Kidney (tissue), 13 donors: ENCODE measurements at regions not wholly inside any gene's neighbourhood (a gene's known extent, or its start where the extent isn't known, plus 50 kb on each side); places are given as distances from the start of the nearest gene placed in this dataset.
"Not testable (repeated sequence)": the region's sequence is repeated elsewhere in the genome, so short reads cannot be mapped to it uniquely, and the experiment has no call there.

ENCODE experiments used
- DNase-seq, 5 donors: peaks; one replicate each; pipeline ENCODE4 v3.0.0-alpha.2; 2013 to 2020
- FAIRE-seq: peaks from 2 replicates; lab custom pipeline; 2012; peaks lifted over from hg19 to GRCh38; lab: Jason Lieb, UNC
- H3K27ac ChIP-seq, 2 donors: one replicate each; pipeline ENCODE4 v1.7.0; 2013; ENCODE audit warnings: low read depth in 2 of 2, low read length in 2 of 2, inconsistent platforms in 1 of 2
- H3K27me3 ChIP-seq: one replicate; pipeline ENCODE4 v1.7.1; 2013; ENCODE audit warnings: low read length, inconsistent platforms; ENCODE audit not compliant: control insufficient read depth, insufficient read depth
- H3K36me3 ChIP-seq, 3 donors: one replicate each; pipeline versions ENCODE4 v1.7.0 to v1.7.1; 2013; ENCODE audit warnings: low read length in 3 of 3, control low read depth in 1 of 3, inconsistent platforms in 1 of 3; ENCODE audit not compliant: insufficient read depth in 3 of 3, control insufficient read depth in 2 of 3
- H3K4me1 ChIP-seq, 3 donors: one replicate each; pipeline versions ENCODE4 v1.7.0 to v1.7.1; 2013; ENCODE audit warnings: low read length in 3 of 3, inconsistent platforms in 1 of 3, low read depth in 1 of 3; ENCODE audit not compliant: control insufficient read depth in 2 of 3, insufficient read depth in 2 of 3
- H3K4me3 ChIP-seq, 3 donors: one replicate each; pipeline versions ENCODE4 v1.7.0 to v1.8.1; 2013; ENCODE audit warnings: low read length in 3 of 3, control low read depth in 1 of 3, inconsistent platforms in 1 of 3
- H3K9ac ChIP-seq, 3 donors: one replicate each; pipeline versions ENCODE4 v1.7.0 to v1.7.1; 2013; ENCODE audit warnings: low read length in 3 of 3, control low read depth in 1 of 3, inconsistent platforms in 1 of 3
- H3K9me3 ChIP-seq, 3 donors: one replicate each; pipeline versions ENCODE4 v1.7.0 to v1.7.1; 2013; ENCODE audit warnings: low read length in 3 of 3, control low read depth in 1 of 3, inconsistent platforms in 1 of 3; ENCODE audit not compliant: control insufficient read depth in 2 of 3, insufficient read depth in 1 of 3
- intact Hi-C: fragments of 100-400 bp; cut with DNase I; formaldehyde crosslinking; loops from one replicate; pipeline ENCODE4 v1.11.1; 2022
- TF ChIP-seq, protein P1 (sequence below): IDR thresholded peaks from 3 replicates; pipeline ENCODE4 v1.5.1; 2012; ENCODE audit warnings: mild to moderate bottlenecking, moderate library complexity, borderline replicate concordance; ENCODE audit not compliant: insufficient read depth; ENCODE audit errors: extremely low read depth
- donor health status: control.
- donor health status: control.
- donor health status: control.
- donor health status: control.
- donor health status: control.
- donor health status: DM: yes; HTN: yes; CAD: no.
- donor health status: Normal renal cell carcinoma (clear cell type).

DNA sequence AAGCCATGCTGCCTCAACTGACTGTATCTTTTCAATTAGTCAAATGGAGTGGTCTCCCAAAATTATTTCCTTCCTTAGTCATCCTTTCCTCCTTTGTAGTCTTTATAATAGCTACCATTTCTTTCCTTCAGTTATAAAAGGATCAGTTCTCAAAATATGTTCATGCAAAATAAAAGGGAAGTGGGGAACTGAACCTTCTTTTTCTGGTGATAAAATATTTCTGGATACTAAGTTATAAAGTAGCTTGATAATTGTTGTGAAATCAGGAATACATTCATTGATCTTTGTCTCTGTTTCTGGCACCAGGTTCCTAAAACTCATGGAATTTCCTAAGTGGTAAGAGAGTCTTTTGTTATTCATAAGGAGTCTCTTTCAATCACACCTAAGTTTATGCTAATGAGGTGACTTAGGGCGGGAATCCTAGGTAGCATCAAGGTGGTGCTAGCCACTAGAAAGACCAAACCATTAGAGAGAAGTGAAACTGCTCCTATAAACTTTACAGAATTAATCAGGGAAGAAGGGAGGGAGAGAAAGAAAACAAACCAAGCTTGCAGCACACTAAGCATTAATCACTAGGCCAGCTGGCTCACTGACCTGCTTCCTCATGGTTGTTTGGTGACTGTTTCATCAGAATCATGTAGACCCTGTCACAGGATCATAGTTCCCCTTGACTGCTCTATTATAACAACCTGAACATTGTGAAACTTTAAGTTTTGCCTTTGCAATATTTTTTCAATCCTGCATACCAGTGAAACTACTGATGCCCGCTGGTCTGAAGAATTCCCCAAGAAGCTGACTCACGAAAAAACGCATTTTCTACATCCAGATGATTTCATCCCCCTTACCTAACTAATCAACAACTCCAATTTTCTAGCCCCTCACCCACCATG lies 161.6 kb upstream of the PTBP2 start:
- no peak overlapping the region for H3K9ac ChIP-seq
- FAIRE-seq: no peak
- DNase-seq: peak in 4 of 5 donors; percentile 21 to 68 (median 64)
- H3K9me3 ChIP-seq: peaks cover 0 to 3% (median 0%) of the 10 kb centered on the region in 3 donors
- H3K4me1 ChIP-seq: no peaks in the 10 kb centered on the region
- intact Hi-C loops: no loop called here
- H3K36me3 ChIP-seq: no peaks in the 10 kb centered on the region
- H3K27ac ChIP-seq: no peak overlapping the region
- TF ChIP-seq, protein P1, sequence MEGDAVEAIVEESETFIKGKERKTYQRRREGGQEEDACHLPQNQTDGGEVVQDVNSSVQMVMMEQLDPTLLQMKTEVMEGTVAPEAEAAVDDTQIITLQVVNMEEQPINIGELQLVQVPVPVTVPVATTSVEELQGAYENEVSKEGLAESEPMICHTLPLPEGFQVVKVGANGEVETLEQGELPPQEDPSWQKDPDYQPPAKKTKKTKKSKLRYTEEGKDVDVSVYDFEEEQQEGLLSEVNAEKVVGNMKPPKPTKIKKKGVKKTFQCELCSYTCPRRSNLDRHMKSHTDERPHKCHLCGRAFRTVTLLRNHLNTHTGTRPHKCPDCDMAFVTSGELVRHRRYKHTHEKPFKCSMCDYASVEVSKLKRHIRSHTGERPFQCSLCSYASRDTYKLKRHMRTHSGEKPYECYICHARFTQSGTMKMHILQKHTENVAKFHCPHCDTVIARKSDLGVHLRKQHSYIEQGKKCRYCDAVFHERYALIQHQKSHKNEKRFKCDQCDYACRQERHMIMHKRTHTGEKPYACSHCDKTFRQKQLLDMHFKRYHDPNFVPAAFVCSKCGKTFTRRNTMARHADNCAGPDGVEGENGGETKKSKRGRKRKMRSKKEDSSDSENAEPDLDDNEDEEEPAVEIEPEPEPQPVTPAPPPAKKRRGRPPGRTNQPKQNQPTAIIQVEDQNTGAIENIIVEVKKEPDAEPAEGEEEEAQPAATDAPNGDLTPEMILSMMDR: no peak
- H3K4me3 ChIP-seq: no peak overlapping the region
- H3K27me3 ChIP-seq: no peaks in the 10 kb centered on the region

DNA sequence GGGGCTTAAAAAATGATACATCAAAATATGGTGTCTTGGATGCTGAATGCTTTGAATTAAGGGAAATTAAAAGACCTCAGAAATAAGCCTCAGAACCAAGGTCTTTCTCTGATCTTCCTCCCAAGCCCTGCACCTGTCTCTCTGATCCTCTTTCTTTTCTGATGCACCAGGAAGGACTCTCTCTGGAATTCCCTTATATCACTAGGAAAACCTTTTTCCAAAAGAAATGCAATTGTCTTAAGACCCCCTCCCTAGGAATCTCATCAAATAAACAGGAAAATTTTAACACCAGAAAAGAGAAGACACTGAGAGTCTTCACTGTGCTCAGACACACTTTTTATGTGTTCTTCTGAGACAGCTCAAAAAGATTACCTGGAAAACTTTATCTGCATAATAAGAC lies 159.5 kb upstream of the PTBP2 start:
- TF ChIP-seq, protein P1: no peak
- peaks cover 0 to 3% (median 0%) of the 10 kb centered on the region in 3 donors for H3K9me3 ChIP-seq
- FAIRE-seq (no peak), DNase-seq (no peak)
- intact Hi-C loops: no loop called here
- no peaks in the 10 kb centered on the region for H3K36me3 ChIP-seq
- no peak overlapping the region for H3K9ac ChIP-seq
- no peaks in the 10 kb centered on the region for H3K4me1 ChIP-seq
- H3K4me3 ChIP-seq: no peak overlapping the region
- H3K27me3 ChIP-seq: no peaks in the 10 kb centered on the region
- no peak overlapping the region for H3K27ac ChIP-seq

DNA sequence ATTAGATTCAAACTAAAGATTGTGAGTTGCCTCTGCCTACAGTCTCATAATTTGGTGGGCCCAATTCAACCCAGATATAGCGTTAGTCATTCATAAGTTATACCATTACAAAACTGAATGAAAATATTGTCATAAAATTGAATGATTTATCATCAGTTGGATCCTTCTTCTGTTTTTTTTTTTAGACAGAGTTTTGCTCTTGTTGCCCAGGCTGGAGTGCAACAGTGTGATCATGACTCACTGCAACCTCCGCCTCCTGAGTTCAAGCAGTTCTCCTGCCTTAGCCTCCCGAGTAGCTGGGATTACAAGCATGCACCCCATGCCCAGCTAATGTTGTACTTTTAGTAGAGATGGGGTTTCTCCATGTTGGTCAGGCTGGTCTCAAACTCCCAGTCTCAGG lies 157.2 kb upstream of the PTBP2 start:
- FAIRE-seq, H3K9me3 ChIP-seq, DNase-seq, H3K27ac ChIP-seq, intact Hi-C loops, H3K36me3 ChIP-seq, H3K27me3 ChIP-seq, H3K4me3 ChIP-seq, H3K4me1 ChIP-seq, H3K9ac ChIP-seq: not testable (repeated sequence)

DNA sequence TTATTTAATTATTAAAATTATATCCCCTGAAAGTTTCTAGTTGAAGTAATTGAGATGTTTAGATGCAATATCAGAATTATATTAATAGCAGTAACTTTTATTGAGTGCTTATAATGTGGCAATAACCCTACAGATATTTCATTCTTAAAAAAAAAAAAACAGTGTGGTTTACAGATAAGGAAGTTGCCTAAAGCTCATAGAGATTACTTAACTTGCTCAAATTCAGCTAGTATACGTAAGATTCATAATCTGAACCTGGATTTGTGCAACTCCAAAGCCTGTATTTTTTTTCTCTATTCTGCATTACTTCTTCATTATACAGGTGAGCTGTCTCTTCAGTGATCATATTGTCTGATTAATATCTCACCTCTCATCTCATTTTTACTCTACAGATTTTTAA lies 156.0 kb upstream of the PTBP2 start:
- H3K36me3 ChIP-seq: no peaks in the 10 kb centered on the region
- intact Hi-C loops: no loop called here
- no peak overlapping the region for H3K4me3 ChIP-seq
- no peak overlapping the region for H3K9ac ChIP-seq
- peaks cover 0 to under 1% (median 0%) of the 10 kb centered on the region in 3 donors for H3K9me3 ChIP-seq
- no peaks in the 10 kb centered on the region for H3K4me1 ChIP-seq
- FAIRE-seq: no peak
- no peak overlapping the region for H3K27ac ChIP-seq
- no peaks in the 10 kb centered on the region for H3K27me3 ChIP-seq
- DNase-seq: no peak
- TF ChIP-seq, protein P1: no peak
